ENCODE measurements at regions not wholly inside any gene's neighbourhood (a gene's known extent, or its start where the extent isn't known, plus 50 kb on each side); places are given as distances from the start of the nearest gene placed in this dataset.
"Not testable (repeated sequence)": the region's sequence is repeated elsewhere in the genome, so short reads cannot be mapped to it uniquely, and the experiment has no call there.

GRCh38 chr6:157727629-157728182, 95.3 kb upstream of the SNX9 start:
- DNase-seq: no peak

- no peak for DNase-seq
Measured at GRCh38 chr6:157728183-157728881, 94.7 kb upstream of the SNX9 start.

GRCh38 chr6:157731221-157731620, 91.8 kb upstream of the SNX9 start:
- DNase-seq: no peak

GRCh38 chr6:157732007-157732406, 91.0 kb upstream of the SNX9 start:
- no peak for DNase-seq

GRCh38 chr6:157732416-157733161, 90.5 kb upstream of the SNX9 start:
- no peak for DNase-seq

- DNase-seq: not testable (repeated sequence)
Measured at GRCh38 chr6:157736555-157736954, 86.5 kb upstream of the SNX9 start.

GRCh38 chr6:157741321-157741947, 81.6 kb upstream of the SNX9 start:
- no peak for DNase-seq

- no peak for DNase-seq
Measured at GRCh38 chr6:157741948-157742556, 81.0 kb upstream of the SNX9 start.

GRCh38 chr6:157744102-157744601, 78.9 kb upstream of the SNX9 start:
- no peak for DNase-seq

GRCh38 chr6:157746897-157747296, 76.1 kb upstream of the SNX9 start:
- DNase-seq: no peak

- DNase-seq: no peak
Measured at GRCh38 chr6:157747370-157747769, 75.7 kb upstream of the SNX9 start.

GRCh38 chr6:157748839-157749571, 74.0 kb upstream of the SNX9 start:
- no peak for DNase-seq

GRCh38 chr6:157750973-157751372, 72.1 kb upstream of the SNX9 start:
- not testable (repeated sequence) for DNase-seq

- no peak for DNase-seq
Measured at GRCh38 chr6:157751547-157752200, 71.4 kb upstream of the SNX9 start.

- DNase-seq: not testable (repeated sequence)
Measured at GRCh38 chr6:157752879-157753278, 70.2 kb upstream of the SNX9 start.

GRCh38 chr6:157753291-157753690, 69.8 kb upstream of the SNX9 start:
- DNase-seq: no peak

- not testable (repeated sequence) for DNase-seq
Measured at GRCh38 chr6:157753801-157754200, 69.2 kb upstream of the SNX9 start.

- DNase-seq: no peak
Measured at GRCh38 chr6:157754351-157754750, 68.7 kb upstream of the SNX9 start.

- no peak for DNase-seq
Measured at GRCh38 chr6:157755032-157755745, 67.9 kb upstream of the SNX9 start.

GRCh38 chr6:157755746-157756411, 67.2 kb upstream of the SNX9 start:
- no peak for DNase-seq

Data from activated gamma-delta T cell (primary cell).